Type B pancreatic cell (in vitro differentiated cells): ENCODE measurements at regions not wholly inside any gene's neighbourhood (a gene's known extent, or its start where the extent isn't known, plus 50 kb on each side); places are given as distances from the start of the nearest gene placed in this dataset.

ENCODE experiments used
- DNase-seq: peaks from one replicate; pipeline ENCODE4 v3.0.0; 2021; ENCODE audit warnings: mixed read lengths; ENCODE audit not compliant: unreplicated experiment; ENCODE audit errors: extremely low spot score
- H3K27ac Mint-ChIP-seq: 2 replicates; pipeline ENCODE4 v1.8.0; 2021; ENCODE audit warnings: mild to moderate bottlenecking, mixed read lengths
- H3K27me3 Mint-ChIP-seq: 2 replicates; pipeline ENCODE4 v1.8.0; 2021; ENCODE audit warnings: mixed read lengths
- H3K36me3 Mint-ChIP-seq: 2 replicates; pipeline ENCODE4 v1.8.0; 2021; ENCODE audit warnings: mixed read lengths
- H3K4me1 Mint-ChIP-seq: one replicate; pipeline ENCODE4 v1.8.0; 2021; ENCODE audit warnings: mixed read lengths; ENCODE audit not compliant: unreplicated experiment
- H3K4me3 Mint-ChIP-seq: 2 replicates; pipeline ENCODE4 v1.8.0; 2021; ENCODE audit warnings: mild to moderate bottlenecking, mixed read lengths
- H3K9me3 Mint-ChIP-seq: 2 replicates; pipeline ENCODE4 v1.8.0; 2021; ENCODE audit warnings: mixed read lengths
- CTCF ChIP-seq: fragments of 200-600 bp; sonication (generic); conservative IDR thresholded peaks from 2 replicates; pipeline ENCODE4 v1.5.0; 2021; ENCODE audit warnings: antibody characterized with exemption, mild to moderate bottlenecking

GRCh38 chr1:96364576-96364975 lies 357.0 kb upstream of the PTBP2 start:
- H3K4me1 Mint-ChIP-seq = no peaks in the 10 kb centered on the region
- H3K36me3 Mint-ChIP-seq = no peaks in the 10 kb centered on the region
- no peak overlapping the region for H3K4me3 Mint-ChIP-seq
- no peak overlapping the region for H3K27ac Mint-ChIP-seq
- DNase-seq = no peak
- H3K9me3 Mint-ChIP-seq = no peaks in the 10 kb centered on the region
- no peak for TF ChIP-seq CTCF
- no peaks in the 10 kb centered on the region for H3K27me3 Mint-ChIP-seq

GRCh38 chr1:96365076-96365475 lies 356.5 kb upstream of the PTBP2 start:
- TF ChIP-seq CTCF = no peak
- no peaks in the 10 kb centered on the region for H3K4me1 Mint-ChIP-seq
- H3K4me3 Mint-ChIP-seq = no peak overlapping the region
- H3K27ac Mint-ChIP-seq = no peak overlapping the region
- H3K9me3 Mint-ChIP-seq = no peaks in the 10 kb centered on the region
- no peak for DNase-seq
- H3K27me3 Mint-ChIP-seq = no peaks in the 10 kb centered on the region
- H3K36me3 Mint-ChIP-seq = no peaks in the 10 kb centered on the region

- no peak for DNase-seq
- no peak for TF ChIP-seq CTCF
- Mint-ChIP-seq H3K9me3 (peaks cover 4% of the 10 kb centered on the region), H3K36me3 (no peaks in the 10 kb centered on the region), H3K4me1 (no peaks in the 10 kb centered on the region), H3K27ac (no peak overlapping the region), H3K27me3 (no peaks in the 10 kb centered on the region), H3K4me3 (no peak overlapping the region)
Measured at GRCh38 chr1:96365596-96366390, 355.8 kb upstream of the PTBP2 start.

GRCh38 chr1:96366516-96366915 lies 355.1 kb upstream of the PTBP2 start:
- peaks cover 4% of the 10 kb centered on the region for H3K9me3 Mint-ChIP-seq
- no peaks in the 10 kb centered on the region for H3K4me1 Mint-ChIP-seq
- no peak for DNase-seq
- no peak for TF ChIP-seq CTCF
- H3K27ac Mint-ChIP-seq = no peak overlapping the region
- no peaks in the 10 kb centered on the region for H3K36me3 Mint-ChIP-seq
- H3K4me3 Mint-ChIP-seq = no peak overlapping the region
- H3K27me3 Mint-ChIP-seq = no peaks in the 10 kb centered on the region

GRCh38 chr1:96367791-96368190 lies 353.8 kb upstream of the PTBP2 start:
- no peak for TF ChIP-seq CTCF
- Mint-ChIP-seq H3K27me3 (no peaks in the 10 kb centered on the region), H3K27ac (no peak overlapping the region), H3K4me1 (no peaks in the 10 kb centered on the region), H3K36me3 (no peaks in the 10 kb centered on the region), H3K4me3 (no peak overlapping the region), H3K9me3 (peaks cover 7% of the 10 kb centered on the region)
- no peak for DNase-seq
